ENCODE measurements at regions not wholly inside any gene's neighbourhood (a gene's known extent, or its start where the extent isn't known, plus 50 kb on each side); places are given as distances from the start of the nearest gene placed in this dataset.

- H4K5ac ChIP-seq (ENCODE audit: insufficient read length, low read depth, low read length) = no peak overlapping the region
- H3K4me2 ChIP-seq (ENCODE audit: insufficient read depth in 1 of 2, low read depth in 2 of 2, low read length in 2 of 2) = no peak overlapping the region
- H2BK5ac ChIP-seq (ENCODE audit: low read depth, low read length) = no peak overlapping the region
- no peak overlapping the region for H2BK20ac ChIP-seq (ENCODE audit: low read length)
- ChIA-PET CTCF (ENCODE audit: partially characterized antibody) (interaction anchor here (0.6 to 2.1 kb wide), 4 partner anchors 12 to 118 kb away, joined by 3 to 8 read pairs (median 6); no protein-coding TSS in a partner anchor), POLR2A (ENCODE audit: partially characterized antibody) (no interaction called here)
- H3K9ac ChIP-seq (replicated peaks in 1 of 4; ENCODE audit: extremely low read depth in 1 of 4, low read depth in 3 of 4, low read length in 3 of 4) = no peak overlapping the region
- no peak for FAIRE-seq
- no peaks in the 10 kb centered on the region for H3K27me3 ChIP-seq (replicated peaks in 1 of 4; ENCODE audit: control insufficient read depth in 3 of 4, extremely low read depth in 1 of 4, insufficient read depth in 3 of 4, low read length in 3 of 4)
- WGBS, 2 experiments (ENCODE audit: extremely low coverage in 1 of 2, insufficient coverage in 1 of 2, insufficient read length in 1 of 2, insufficient replicate concordance in 2 of 2, low coverage in 1 of 2, low lambda C conversion rate in 2 of 2, missing lambda C conversion rate in 1 of 2) = 82% methylated on average over 2 of the region's 2 CpGs; no CpG with 5 or more reads in 1 of the 2 experiments
- no peaks in the 10 kb centered on the region for H3K23me2 ChIP-seq (ENCODE audit: low read depth, low read length)
- no peak overlapping the region for H2BK12ac ChIP-seq (ENCODE audit: low read depth, low read length)
- DNase-seq (ENCODE audit: low read depth in 1 of 2, low spot score in 2 of 2) = no peak
- H4K8ac ChIP-seq (ENCODE audit: extremely low read depth, insufficient read depth, low read length) = no peak overlapping the region
- peaks cover 0 to 5% (median 0%) of the 10 kb centered on the region in 4 experiments; a peak in 1 of 7 replicates for H3K4me1 ChIP-seq (replicated peaks in 1 of 4; ENCODE audit: control insufficient read depth in 3 of 4, insufficient read depth in 4 of 4, low read length in 3 of 4)
- peak overlapping the region; percentile 63; the same call in 1 of the 2 replicates for H2AFZ ChIP-seq (ENCODE audit: low read length)
- no peak overlapping the region for H3K4me3 ChIP-seq (ENCODE audit: extremely low read depth in 1 of 4, insufficient read depth in 2 of 4, low read depth in 3 of 4, low read length in 4 of 4)
- no peak overlapping the region for H2BK120ac ChIP-seq (replicated peaks; ENCODE audit: low read depth, low read length)
- H3K79me2 ChIP-seq (ENCODE audit: control insufficient read depth in 1 of 2, insufficient read depth in 2 of 2, low read length in 2 of 2) = no peaks in the 10 kb centered on the region
- no peak overlapping the region for H2AK5ac ChIP-seq (ENCODE audit: low read depth, low read length)
- no peak overlapping the region for H3K23ac ChIP-seq (ENCODE audit: insufficient read length)
- no peak overlapping the region for H3K56ac ChIP-seq (replicated peaks; ENCODE audit: insufficient read length, low read depth, low read length)
- H4K91ac ChIP-seq (replicated peaks; ENCODE audit: insufficient read length, low read length) = no peak overlapping the region
- H3K27ac ChIP-seq (ENCODE audit: low read depth, low read length) = no peak overlapping the region
- no peak overlapping the region for H3K18ac ChIP-seq (ENCODE audit: extremely low read depth, low read length)
- no peaks in the 10 kb centered on the region for H3K36me3 ChIP-seq (ENCODE audit: control insufficient read depth in 2 of 4, insufficient read depth in 4 of 4, low read length in 3 of 4)
- H3K4ac ChIP-seq (replicated peaks; ENCODE audit: insufficient read length, low read depth, low read length) = no peak overlapping the region
- no peaks in the 10 kb centered on the region for H4K20me1 ChIP-seq (replicated peaks in 1 of 2; ENCODE audit: control insufficient read depth in 1 of 2, insufficient read depth in 2 of 2, low read length in 2 of 2)
- H3K79me1 ChIP-seq (ENCODE audit: low read depth, low read length) = no peaks in the 10 kb centered on the region
- no peak overlapping the region for H3K14ac ChIP-seq (ENCODE audit: insufficient read length)
- no peak overlapping the region for H2BK15ac ChIP-seq (ENCODE audit: low read length)
- 0 out of 4 replicates have a peak, but pooled peaks cover 0 to 3% of the 10 kb centered on the region in 2 experiments for H3K9me3 ChIP-seq (ENCODE audit: insufficient read depth in 2 of 2, low read depth in 1 of 2, low read length in 1 of 2)
- no peak for TF ChIP-seq ATF3 (IDR thresholded peaks at IDR 0.05; ENCODE audit: insufficient read depth, low read depth, low read length)
- no peak for TF ChIP-seq JUND (IDR thresholded peaks at IDR 0.05; ENCODE audit: low read length)
- TF ChIP-seq SRF (IDR thresholded peaks at IDR 0.05; ENCODE audit: low read depth, low read length) = no peak
- no peak for TF ChIP-seq RFX5 (IDR thresholded peaks at IDR 0.05; ENCODE audit: borderline replicate concordance, low read depth, low read length)
- TF ChIP-seq POU5F1 (IDR thresholded peaks at IDR 0.05; ENCODE audit: low read depth, low read length) = no peak
- TF ChIP-seq CHD1 (IDR thresholded peaks at IDR 0.05; ENCODE audit: low read depth, low read length) = no peak
- no peak for TF ChIP-seq GABPA (IDR thresholded peaks at IDR 0.05; ENCODE audit: borderline replicate concordance, insufficient read depth, low read length)
- no peak for TF ChIP-seq PHF8 (conservative IDR thresholded peaks at IDR 0.05; ENCODE audit: low read depth, low read length)
- no peak for TF ChIP-seq ATF2 (IDR thresholded peaks at IDR 0.05; ENCODE audit: low read length)
Observed at GRCh38 chr9:80156756-80157472, 585.1 kb downstream of the TLE4 start.
